Activated CD4-positive, alpha-beta T cell treated with anti-CD3 and anti-CD28 coated beads, Interleukin-2, amount 10 ng/mL, durations not matched to agents 24 days and 14 days (primary cell): ENCODE measurements at regions not wholly inside any gene's neighbourhood (a gene's known extent, or its start where the extent isn't known, plus 50 kb on each side); places are given as distances from the start of the nearest gene placed in this dataset.
"Not testable (repeated sequence)": the region's sequence is repeated elsewhere in the genome, so short reads cannot be mapped to it uniquely, and the experiment has no call there.

Source experiments
- DNase-seq: peaks from one replicate; pipeline ENCODE4 v3.0.0; 2022
- H3K27ac Mint-ChIP-seq: one replicate; pipeline ENCODE4 v1.8.0; 2022; ENCODE audit warnings: mild to moderate bottlenecking, mixed read lengths
- H3K27me3 Mint-ChIP-seq: one replicate; pipeline ENCODE4 v1.8.0; 2022; ENCODE audit warnings: mixed read lengths
- H3K36me3 Mint-ChIP-seq: one replicate; pipeline ENCODE4 v1.8.0; 2022; ENCODE audit warnings: low read depth, mild to moderate bottlenecking, mixed read lengths
- H3K4me1 Mint-ChIP-seq: one replicate; pipeline ENCODE4 v1.8.0; 2021; ENCODE audit warnings: mixed read lengths
- H3K4me3 Mint-ChIP-seq: one replicate; pipeline ENCODE4 v1.8.0; 2022; ENCODE audit warnings: mild to moderate bottlenecking, moderate library complexity, mixed read lengths
- H3K9me3 Mint-ChIP-seq: one replicate; pipeline ENCODE4 v1.8.0; 2021; ENCODE audit warnings: mixed read lengths
- intact Hi-C: fragments of 100-400 bp; cut with micrococcal nuclease; formaldehyde crosslinking; loops from one replicate; pipeline ENCODE4 v1.15.1; 2023

GRCh38 chr10:62473241-62473640 is 99.1 kb downstream of the ZNF365 start:
- no peak for DNase-seq
- Mint-ChIP-seq H3K36me3 (no peaks in the 10 kb centered on the region), H3K4me1 (no peaks in the 10 kb centered on the region), H3K27me3 (peaks cover 6% of the 10 kb centered on the region), H3K27ac (no peak overlapping the region), H3K9me3 (no peaks in the 10 kb centered on the region), H3K4me3 (no peak overlapping the region)
- intact Hi-C loops, result no loop called here

- Mint-ChIP-seq H3K4me3 (no peak overlapping the region), H3K9me3 (no peaks in the 10 kb centered on the region), H3K27me3 (peaks cover 10% of the 10 kb centered on the region), H3K27ac (no peak overlapping the region), H3K36me3 (no peaks in the 10 kb centered on the region), H3K4me1 (no peaks in the 10 kb centered on the region)
- no peak for DNase-seq
- intact Hi-C loops, result no loop called here
Observed at GRCh38 chr10:62475551-62475950, 101.4 kb downstream of the ZNF365 start.

GRCh38 chr10:62479523-62479922 is 105.4 kb downstream of the ZNF365 start:
- peaks cover 10% of the 10 kb centered on the region for H3K27me3 Mint-ChIP-seq
- no peaks in the 10 kb centered on the region for H3K4me1 Mint-ChIP-seq
- DNase-seq, result no peak
- H3K27ac Mint-ChIP-seq, result no peak overlapping the region
- intact Hi-C loops, result no loop called here
- no peaks in the 10 kb centered on the region for H3K9me3 Mint-ChIP-seq
- H3K36me3 Mint-ChIP-seq, result no peaks in the 10 kb centered on the region
- no peak overlapping the region for H3K4me3 Mint-ChIP-seq

GRCh38 chr10:62480196-62480595 is 106.0 kb downstream of the ZNF365 start:
- Mint-ChIP-seq H3K4me3 (no peak overlapping the region), H3K27me3 (peaks cover 9% of the 10 kb centered on the region), H3K4me1 (no peaks in the 10 kb centered on the region), H3K27ac (no peak overlapping the region), H3K9me3 (no peaks in the 10 kb centered on the region), H3K36me3 (no peaks in the 10 kb centered on the region)
- no peak for DNase-seq
- intact Hi-C loops, result no loop called here

- intact Hi-C loops, result no loop called here
- no peak for DNase-seq
- H3K4me1 Mint-ChIP-seq, result no peaks in the 10 kb centered on the region
- H3K27ac Mint-ChIP-seq, result no peak overlapping the region
- H3K36me3 Mint-ChIP-seq, result no peaks in the 10 kb centered on the region
- peaks cover 6% of the 10 kb centered on the region for H3K27me3 Mint-ChIP-seq
- H3K4me3 Mint-ChIP-seq, result no peak overlapping the region
- no peaks in the 10 kb centered on the region for H3K9me3 Mint-ChIP-seq
Observed at GRCh38 chr10:62482581-62482980, 108.4 kb downstream of the ZNF365 start.

- no peaks in the 10 kb centered on the region for H3K4me1 Mint-ChIP-seq
- H3K36me3 Mint-ChIP-seq, result no peaks in the 10 kb centered on the region
- no peak overlapping the region for H3K4me3 Mint-ChIP-seq
- no peak for DNase-seq
- peaks cover 18% of the 10 kb centered on the region for H3K27me3 Mint-ChIP-seq
- intact Hi-C loops, result loop anchor here (5.0 kb wide), 1 partner anchor 591 kb away; no protein-coding TSS in a partner anchor
- H3K9me3 Mint-ChIP-seq, result no peaks in the 10 kb centered on the region
- no peak overlapping the region for H3K27ac Mint-ChIP-seq
Observed at GRCh38 chr10:62491597-62491996, 117.4 kb downstream of the ZNF365 start.

- intact Hi-C loops, result loop anchor here (1.0 to 5.0 kb wide), 2 partner anchors 590 to 666 kb away; no protein-coding TSS in a partner anchor
- Mint-ChIP-seq H3K36me3 (no peaks in the 10 kb centered on the region), H3K9me3 (no peaks in the 10 kb centered on the region), H3K27ac (no peak overlapping the region), H3K4me3 (no peak overlapping the region), H3K27me3 (peaks cover 18% of the 10 kb centered on the region), H3K4me1 (no peaks in the 10 kb centered on the region)
- peak; percentile 62 for DNase-seq
Observed at GRCh38 chr10:62492012-62492869, 118.1 kb downstream of the ZNF365 start.

- intact Hi-C loops, result loop anchor here (1.0 to 5.0 kb wide), 2 partner anchors 589 to 665 kb away; no protein-coding TSS in a partner anchor
- H3K27me3 Mint-ChIP-seq, result peaks cover 20% of the 10 kb centered on the region
- H3K4me3 Mint-ChIP-seq, result no peak overlapping the region
- DNase-seq, result no peak
- H3K36me3 Mint-ChIP-seq, result no peaks in the 10 kb centered on the region
- H3K27ac Mint-ChIP-seq, result no peak overlapping the region
- H3K4me1 Mint-ChIP-seq, result no peaks in the 10 kb centered on the region
- H3K9me3 Mint-ChIP-seq, result no peaks in the 10 kb centered on the region
Observed at GRCh38 chr10:62492870-62493180, 118.7 kb downstream of the ZNF365 start.

- no peak overlapping the region for H3K27ac Mint-ChIP-seq
- no peaks in the 10 kb centered on the region for H3K4me1 Mint-ChIP-seq
- intact Hi-C loops, result no loop called here
- no peaks in the 10 kb centered on the region for H3K9me3 Mint-ChIP-seq
- no peak for DNase-seq
- no peak overlapping the region for H3K4me3 Mint-ChIP-seq
- no peaks in the 10 kb centered on the region for H3K36me3 Mint-ChIP-seq
- H3K27me3 Mint-ChIP-seq, result peaks cover 29% of the 10 kb centered on the region
Observed at GRCh38 chr10:62496925-62497324, 122.8 kb downstream of the ZNF365 start.

GRCh38 chr10:62498271-62498670 is 124.1 kb downstream of the ZNF365 start:
- intact Hi-C loops, result no loop called here

GRCh38 chr10:62500116-62500515 is 125.9 kb downstream of the ZNF365 start:
- peaks cover 27% of the 10 kb centered on the region for H3K27me3 Mint-ChIP-seq
- H3K27ac Mint-ChIP-seq, H3K4me3 Mint-ChIP-seq, intact Hi-C loops, DNase-seq, H3K9me3 Mint-ChIP-seq, H3K36me3 Mint-ChIP-seq, H3K4me1 Mint-ChIP-seq: not testable (repeated sequence)

More at GRCh38 chr10:62498271-62498670, 124.1 kb downstream of the ZNF365 start:
- no peak overlapping the region for H3K4me3 Mint-ChIP-seq
- no peaks in the 10 kb centered on the region for H3K4me1 Mint-ChIP-seq
- no peak for DNase-seq
- no peak overlapping the region for H3K27ac Mint-ChIP-seq
- peaks cover 5% of the 10 kb centered on the region for H3K9me3 Mint-ChIP-seq
- no peaks in the 10 kb centered on the region for H3K36me3 Mint-ChIP-seq
- peaks cover 36% of the 10 kb centered on the region for H3K27me3 Mint-ChIP-seq

- no peaks in the 10 kb centered on the region for H3K36me3 Mint-ChIP-seq
- H3K27ac Mint-ChIP-seq, result no peak overlapping the region
- H3K4me1 Mint-ChIP-seq, result no peaks in the 10 kb centered on the region
- H3K4me3 Mint-ChIP-seq, result no peak overlapping the region
- intact Hi-C loops, result no loop called here
- DNase-seq, result no peak
- peaks cover 22% of the 10 kb centered on the region for H3K27me3 Mint-ChIP-seq
- peaks cover 5% of the 10 kb centered on the region for H3K9me3 Mint-ChIP-seq
Observed at GRCh38 chr10:62501547-62501946, 127.4 kb downstream of the ZNF365 start.

GRCh38 chr10:62502995-62503613 is 128.9 kb downstream of the ZNF365 start:
- Mint-ChIP-seq H3K4me3 (no peak overlapping the region), H3K27ac (no peak overlapping the region), H3K4me1 (no peaks in the 10 kb centered on the region), H3K36me3 (no peaks in the 10 kb centered on the region), H3K27me3 (peaks cover 19% of the 10 kb centered on the region), H3K9me3 (peaks cover 5% of the 10 kb centered on the region)
- intact Hi-C loops, result no loop called here
- DNase-seq, result no peak

- no peak overlapping the region for H3K27ac Mint-ChIP-seq
- no peak for DNase-seq
Observed at GRCh38 chr10:62503872-62504271, 129.7 kb downstream of the ZNF365 start.

More at GRCh38 chr10:62503872-62504271, 129.7 kb downstream of the ZNF365 start:
- Mint-ChIP-seq H3K4me1 (no peaks in the 10 kb centered on the region), H3K9me3 (peaks cover 5% of the 10 kb centered on the region), H3K27me3 (peaks cover 18% of the 10 kb centered on the region), H3K36me3 (no peaks in the 10 kb centered on the region), H3K4me3 (no peak overlapping the region)
- intact Hi-C loops, result no loop called here
